NCI-H187 (cell line): ENCODE measurements at regions not wholly inside any gene's neighbourhood (a gene's known extent, or its start where the extent isn't known, plus 50 kb on each side); places are given as distances from the start of the nearest gene placed in this dataset.

Experiments used
- DNase-seq, 2 experiments: peaks; one replicate each; lab custom pipeline; 2025; lab: John Stamatoyannopoulos, UW

GRCh38 chr1:95370691-95371562 lies 136.9 kb downstream of the RWDD3 start:
- no peak for DNase-seq

- no peak for DNase-seq
Observed at GRCh38 chr1:95371666-95372282, 137.8 kb downstream of the RWDD3 start.

- DNase-seq = no peak
Observed at GRCh38 chr1:95375174-95375573, 141.2 kb downstream of the RWDD3 start.

- DNase-seq = no peak
Observed at GRCh38 chr1:95380909-95381308, 146.9 kb downstream of the RWDD3 start.

GRCh38 chr1:95382000-95382786 lies 148.2 kb downstream of the RWDD3 start:
- DNase-seq = no peak

- no peak for DNase-seq
Observed at GRCh38 chr1:95383111-95383510, 149.1 kb downstream of the RWDD3 start.

GRCh38 chr1:95384567-95384966 lies 150.6 kb downstream of the RWDD3 start:
- no peak for DNase-seq

- DNase-seq = no peak
Observed at GRCh38 chr1:95386371-95386770, 152.4 kb downstream of the RWDD3 start.

GRCh38 chr1:95386915-95387314 lies 152.9 kb downstream of the RWDD3 start:
- no peak for DNase-seq

GRCh38 chr1:95388031-95388430 lies 154.0 kb downstream of the RWDD3 start:
- peak; percentile 13 to 49 for DNase-seq

- DNase-seq = no peak
Observed at GRCh38 chr1:95393434-95393833, 159.4 kb downstream of the RWDD3 start.

GRCh38 chr1:95396557-95396956 lies 162.5 kb downstream of the RWDD3 start:
- no peak for DNase-seq

- DNase-seq = no peak
Observed at GRCh38 chr1:95402780-95403179, 168.8 kb downstream of the RWDD3 start.

- DNase-seq = no peak
Observed at GRCh38 chr1:95406279-95406678, 172.3 kb downstream of the RWDD3 start.

GRCh38 chr1:95407131-95407885 lies 173.3 kb downstream of the RWDD3 start:
- no peak for DNase-seq

- DNase-seq = no peak
Observed at GRCh38 chr1:95407886-95408291, 173.9 kb downstream of the RWDD3 start.

- no peak for DNase-seq
Observed at GRCh38 chr1:95408507-95409136, 174.6 kb downstream of the RWDD3 start.

GRCh38 chr1:95409276-95409675 lies 175.3 kb downstream of the RWDD3 start:
- no peak for DNase-seq

- no peak for DNase-seq
Observed at GRCh38 chr1:95409901-95410300, 175.9 kb downstream of the RWDD3 start.

GRCh38 chr1:95415146-95415545 lies 181.1 kb downstream of the RWDD3 start:
- DNase-seq = no peak

- no peak for DNase-seq
Observed at GRCh38 chr1:95426772-95427171, 192.8 kb downstream of the RWDD3 start.
